H9 (cell line): ENCODE measurements at regions not wholly inside any gene's neighbourhood (a gene's known extent, or its start where the extent isn't known, plus 50 kb on each side); places are given as distances from the start of the nearest gene placed in this dataset.
A peak's percentile ranks its signal among the peaks of the same experiment; 100 is the strongest.

Experiments used
- DNase-seq: peaks from one replicate; pipeline ENCODE4 v3.0.0-alpha.2; 2017
- H2AFZ ChIP-seq: one replicate; pipeline ENCODE4 v1.6.1; 2013; ENCODE audit warnings: mild to moderate bottlenecking, low read length, control low read depth, moderate library complexity
- H2AK5ac ChIP-seq: 2 replicates; pipeline ENCODE4 v1.6.1; 2013; ENCODE audit warnings: low read length, control low read depth, mixed read lengths; ENCODE audit not compliant: insufficient read length
- H2BK120ac ChIP-seq: one replicate; pipeline ENCODE4 v1.6.1; 2013; ENCODE audit warnings: low read depth, mild to moderate bottlenecking, low read length, control low read depth, inconsistent platforms; ENCODE audit not compliant: poor library complexity, severe bottlenecking
- H2BK12ac ChIP-seq: 2 replicates; pipeline ENCODE4 v1.6.1; 2013; ENCODE audit warnings: low read length, control low read depth, mixed read lengths, low read depth; ENCODE audit not compliant: insufficient read length
- H2BK15ac ChIP-seq: 2 replicates; pipeline ENCODE4 v1.6.1; 2013; ENCODE audit warnings: low read depth, low read length, control low read depth
- H2BK20ac ChIP-seq: one replicate; pipeline ENCODE4 v1.6.1; 2013; ENCODE audit warnings: low read depth, mild to moderate bottlenecking, low read length, control low read depth, inconsistent platforms; ENCODE audit not compliant: poor library complexity, severe bottlenecking
- H2BK5ac ChIP-seq: 2 replicates; pipeline ENCODE4 v1.6.1; 2013; ENCODE audit warnings: low read length, control low read depth, mixed read lengths; ENCODE audit not compliant: insufficient read length
- H3K14ac ChIP-seq: 2 replicates; pipeline ENCODE4 v1.6.1; 2013; ENCODE audit warnings: low read length, control low read depth; ENCODE audit not compliant: insufficient read depth
- H3K18ac ChIP-seq: 2 replicates; pipeline ENCODE4 v1.6.1; 2013; ENCODE audit warnings: low read depth, mild to moderate bottlenecking, mixed read lengths, low read length, control low read depth; ENCODE audit not compliant: insufficient read length
- H3K23ac ChIP-seq: 2 replicates; pipeline ENCODE4 v1.6.1; 2013; ENCODE audit warnings: low read length, control low read depth, mixed read lengths, low read depth; ENCODE audit not compliant: insufficient read length
- H3K23me2 ChIP-seq: 2 replicates; pipeline ENCODE4 v1.6.1; 2013; ENCODE audit warnings: low read depth, mild to moderate bottlenecking, mixed read lengths, low read length, control low read depth; ENCODE audit not compliant: insufficient read length, poor library complexity, severe bottlenecking
- H3K27ac ChIP-seq: 2 replicates; pipeline ENCODE4 v1.5.1; 2013; ENCODE audit warnings: low read length, control low read depth, mixed read lengths, low read depth; ENCODE audit not compliant: insufficient read length
- H3K27me3 ChIP-seq: 2 replicates; pipeline ENCODE4 v1.6.1; 2013; ENCODE audit warnings: low read length, control low read depth, inconsistent platforms; ENCODE audit not compliant: insufficient read depth
- H3K4ac ChIP-seq: 2 replicates; pipeline ENCODE4 v1.6.1; 2013; ENCODE audit warnings: low read depth, mild to moderate bottlenecking, control low read depth, inconsistent platforms, low read length, moderate library complexity
- H3K4me1 ChIP-seq: 2 replicates; pipeline ENCODE4 v1.6.1; 2013; ENCODE audit warnings: low read length, control low read depth, inconsistent platforms; ENCODE audit not compliant: insufficient read depth
- H3K4me2 ChIP-seq: 2 replicates; pipeline ENCODE4 v1.6.1; 2013; ENCODE audit warnings: low read length, control low read depth, mixed read lengths; ENCODE audit not compliant: insufficient read length, insufficient read depth
- H3K56ac ChIP-seq: 2 replicates; pipeline ENCODE4 v1.6.1; 2013; ENCODE audit warnings: low read depth, mild to moderate bottlenecking, mixed read lengths, low read length, control low read depth; ENCODE audit not compliant: insufficient read length
- H3K79me1 ChIP-seq: 2 replicates; pipeline ENCODE4 v1.6.1; 2013; ENCODE audit warnings: low read depth, mild to moderate bottlenecking, moderate library complexity, low read length, control low read depth, inconsistent platforms; ENCODE audit not compliant: insufficient read depth, poor library complexity, severe bottlenecking
- H3K79me2 ChIP-seq: 2 replicates; pipeline ENCODE4 v1.6.1; 2013; ENCODE audit warnings: low read length, control low read depth, inconsistent platforms; ENCODE audit not compliant: insufficient read depth
- H3K9ac ChIP-seq: 2 replicates; pipeline ENCODE4 v1.6.1; 2013; ENCODE audit warnings: low read length, control low read depth, mixed read lengths; ENCODE audit not compliant: insufficient read length; ENCODE audit errors: extremely low read depth
- H3K9me3 ChIP-seq: one replicate; pipeline ENCODE4 v1.6.1; 2013; ENCODE audit warnings: low read depth, low read length, inconsistent platforms; ENCODE audit not compliant: control insufficient read depth
- H3T11ph ChIP-seq: one replicate; pipeline ENCODE4 v1.6.1; 2013; ENCODE audit warnings: mild to moderate bottlenecking, low read length, control low read depth, inconsistent platforms
- H4K20me1 ChIP-seq: one replicate; pipeline ENCODE4 v1.6.1; 2013; ENCODE audit not compliant: control insufficient read depth, insufficient read length, insufficient read depth
- H4K5ac ChIP-seq: 2 replicates; pipeline ENCODE4 v1.6.1; 2013; ENCODE audit warnings: low read depth, mild to moderate bottlenecking, mixed read lengths, low read length, control low read depth; ENCODE audit not compliant: insufficient read length
- H4K8ac ChIP-seq: replicated peaks from 2 replicates; pipeline ENCODE4 v1.6.1; 2013; ENCODE audit warnings: low read length, control low read depth, mixed read lengths, low read depth; ENCODE audit not compliant: insufficient read length
- H4K91ac ChIP-seq: 2 replicates; pipeline ENCODE4 v1.6.1; 2013; ENCODE audit warnings: low read depth, mild to moderate bottlenecking, moderate library complexity, mixed read lengths, low read length, control low read depth; ENCODE audit not compliant: insufficient read length
- H3K27ac Mint-ChIP-seq, 3 experiments: 2 replicates in 2 of 3; 3 replicates in 1 of 3; pipeline ENCODE4 v1.8.0; 2020 to 2021; ENCODE audit warnings: mixed read lengths in 3 of 3, mild to moderate bottlenecking in 1 of 3, moderate library complexity in 1 of 3
- H3K27me3 Mint-ChIP-seq: 2 replicates; pipeline ENCODE4 v1.8.0; 2021; ENCODE audit warnings: low read depth, mild to moderate bottlenecking, moderate library complexity, mixed read lengths
- H3K36me3 Mint-ChIP-seq, 3 experiments: 2 replicates in 2 of 3; 3 replicates in 1 of 3; pipeline ENCODE4 v1.8.0; 2020 to 2021; ENCODE audit warnings: low read depth in 3 of 3, mixed read lengths in 3 of 3; ENCODE audit not compliant: insufficient read depth in 1 of 3
- H3K4me1 Mint-ChIP-seq, 2 experiments: 2 replicates each; pipeline ENCODE4 v1.8.0; 2020; ENCODE audit warnings: mixed read lengths in 2 of 2
- H3K4me3 Mint-ChIP-seq, 2 experiments: 2 replicates in 1 of 2; 3 replicates in 1 of 2; pipeline ENCODE4 v1.8.0; 2020 to 2021; ENCODE audit warnings: mild to moderate bottlenecking in 2 of 2, mixed read lengths in 2 of 2, moderate library complexity in 1 of 2
- H3K9me3 Mint-ChIP-seq, 2 experiments: 2 replicates in 1 of 2; 3 replicates in 1 of 2; pipeline ENCODE4 v1.8.0; 2020; ENCODE audit warnings: mild to moderate bottlenecking in 2 of 2, mixed read lengths in 2 of 2, moderate library complexity in 1 of 2
- WGBS: extraction: QIAGEN DNeasy Blood & Tissue Kit; methylation state at CpG from one replicate; pipeline ENCODE4 v1.1.7; 2013; ENCODE audit warnings: missing lambda C conversion rate, low lambda C conversion rate, mixed read lengths; ENCODE audit not compliant: insufficient read length; ENCODE audit errors: extremely low coverage; 5-methylcytosine and 5-hydroxymethylcytosine counted together
- TF ChIP-seq, protein P1 (sequence below): fragments of 200-600 bp; sonication (generic); conservative IDR thresholded peaks from 3 replicates; pipeline ENCODE4 v1.8.0; 2021; ENCODE audit warnings: antibody characterized with exemption, mild to moderate bottlenecking

GRCh38 chr14:61103541-61104339, 122.7 kb downstream of the SLC38A6 start:
- Histone ChIP-seq H4K5ac (no peak overlapping the region), H3K23ac (no peak overlapping the region), H2BK20ac (no peak overlapping the region), H3K4me1 (peaks cover 32% of the 10 kb centered on the region), H3K4ac (no peak overlapping the region), H4K8ac (no peak overlapping the region), H2BK5ac (no peak overlapping the region), H2AK5ac (no peak overlapping the region), H2BK15ac (no peak overlapping the region), H4K91ac (no peak overlapping the region), H4K20me1 (no peaks in the 10 kb centered on the region), H3K9ac (no peak overlapping the region), H3K4me2 (no peak overlapping the region), H3K14ac (peak overlapping the region; percentile 36; the same call in 1 of the 2 replicates), H3K79me1 (no peaks in the 10 kb centered on the region), H3K23me2 (no peaks in the 10 kb centered on the region), H2AFZ (no peak overlapping the region), H2BK12ac (no peak overlapping the region), H3K79me2 (no peaks in the 10 kb centered on the region), H3K9me3 (no peaks in the 10 kb centered on the region), H3K27ac (no peak overlapping the region), H3K27me3 (no peaks in the 10 kb centered on the region), H2BK120ac (no peak overlapping the region), H3K18ac (no peak overlapping the region), H3T11ph (no peak overlapping the region), H3K56ac (no peak overlapping the region)
- Mint-ChIP-seq H3K9me3 (peaks cover 15 to 20% of the 10 kb centered on the region in 2 experiments), H3K27me3 (no peaks in the 10 kb centered on the region; the same call in 1 of the 2 replicates), H3K4me1 (peaks cover 49 to 55% of the 10 kb centered on the region in 2 experiments), H3K4me3 (no peak overlapping the region), H3K36me3 (peaks cover 14 to 33% (median 20%) of the 10 kb centered on the region in 3 experiments), H3K27ac (peak overlapping the region in 2 of 3 experiments; percentile 77 to 95; a peak in 5 of 7 replicates)
- WGBS: no CpG with 5 or more reads among the region's 11 CpGs
- TF ChIP-seq, protein P1, sequence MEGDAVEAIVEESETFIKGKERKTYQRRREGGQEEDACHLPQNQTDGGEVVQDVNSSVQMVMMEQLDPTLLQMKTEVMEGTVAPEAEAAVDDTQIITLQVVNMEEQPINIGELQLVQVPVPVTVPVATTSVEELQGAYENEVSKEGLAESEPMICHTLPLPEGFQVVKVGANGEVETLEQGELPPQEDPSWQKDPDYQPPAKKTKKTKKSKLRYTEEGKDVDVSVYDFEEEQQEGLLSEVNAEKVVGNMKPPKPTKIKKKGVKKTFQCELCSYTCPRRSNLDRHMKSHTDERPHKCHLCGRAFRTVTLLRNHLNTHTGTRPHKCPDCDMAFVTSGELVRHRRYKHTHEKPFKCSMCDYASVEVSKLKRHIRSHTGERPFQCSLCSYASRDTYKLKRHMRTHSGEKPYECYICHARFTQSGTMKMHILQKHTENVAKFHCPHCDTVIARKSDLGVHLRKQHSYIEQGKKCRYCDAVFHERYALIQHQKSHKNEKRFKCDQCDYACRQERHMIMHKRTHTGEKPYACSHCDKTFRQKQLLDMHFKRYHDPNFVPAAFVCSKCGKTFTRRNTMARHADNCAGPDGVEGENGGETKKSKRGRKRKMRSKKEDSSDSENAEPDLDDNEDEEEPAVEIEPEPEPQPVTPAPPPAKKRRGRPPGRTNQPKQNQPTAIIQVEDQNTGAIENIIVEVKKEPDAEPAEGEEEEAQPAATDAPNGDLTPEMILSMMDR: no peak
- DNase-seq: peak; percentile 58
